Retinal pigment epithelial cell (primary cell): ENCODE measurements at regions not wholly inside any gene's neighbourhood (a gene's known extent, or its start where the extent isn't known, plus 50 kb on each side); places are given as distances from the start of the nearest gene placed in this dataset.

Experiments used
- DNase-seq: peaks from one replicate; pipeline ENCODE4 v3.0.0-alpha.2; 2010; ENCODE audit warnings: low read depth
- H3K4me3 ChIP-seq: 2 replicates; pipeline ENCODE4 v1.5.1; 2011; ENCODE audit warnings: mild to moderate bottlenecking, low read length, control low read depth, moderate library complexity
- TF ChIP-seq, protein P1 (sequence below): conservative IDR thresholded peaks from 2 replicates; pipeline ENCODE4 v1.5.1; 2011; ENCODE audit warnings: low read depth, low read length, control low read depth, inconsistent platforms

DNA sequence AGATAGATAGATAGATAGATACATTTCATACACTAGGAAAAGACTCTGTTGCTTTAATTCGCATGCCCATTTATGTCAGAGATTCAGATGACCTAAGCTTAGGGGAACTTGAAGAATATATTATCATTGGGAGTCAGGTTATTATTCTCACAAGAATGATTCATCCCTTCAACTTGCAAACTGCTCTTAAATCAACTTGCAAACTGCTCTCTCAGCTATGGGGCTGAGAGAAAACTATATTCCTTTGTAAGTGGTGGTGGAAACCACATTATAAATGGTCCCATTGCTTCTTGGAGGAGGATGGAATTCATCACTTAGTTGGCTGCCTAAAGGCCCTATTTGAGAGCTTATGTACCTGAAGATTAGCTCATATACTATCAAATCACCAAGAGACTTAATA is 160.9 kb upstream of the STAC start:
- TF ChIP-seq, protein P1, sequence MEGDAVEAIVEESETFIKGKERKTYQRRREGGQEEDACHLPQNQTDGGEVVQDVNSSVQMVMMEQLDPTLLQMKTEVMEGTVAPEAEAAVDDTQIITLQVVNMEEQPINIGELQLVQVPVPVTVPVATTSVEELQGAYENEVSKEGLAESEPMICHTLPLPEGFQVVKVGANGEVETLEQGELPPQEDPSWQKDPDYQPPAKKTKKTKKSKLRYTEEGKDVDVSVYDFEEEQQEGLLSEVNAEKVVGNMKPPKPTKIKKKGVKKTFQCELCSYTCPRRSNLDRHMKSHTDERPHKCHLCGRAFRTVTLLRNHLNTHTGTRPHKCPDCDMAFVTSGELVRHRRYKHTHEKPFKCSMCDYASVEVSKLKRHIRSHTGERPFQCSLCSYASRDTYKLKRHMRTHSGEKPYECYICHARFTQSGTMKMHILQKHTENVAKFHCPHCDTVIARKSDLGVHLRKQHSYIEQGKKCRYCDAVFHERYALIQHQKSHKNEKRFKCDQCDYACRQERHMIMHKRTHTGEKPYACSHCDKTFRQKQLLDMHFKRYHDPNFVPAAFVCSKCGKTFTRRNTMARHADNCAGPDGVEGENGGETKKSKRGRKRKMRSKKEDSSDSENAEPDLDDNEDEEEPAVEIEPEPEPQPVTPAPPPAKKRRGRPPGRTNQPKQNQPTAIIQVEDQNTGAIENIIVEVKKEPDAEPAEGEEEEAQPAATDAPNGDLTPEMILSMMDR = no peak
- DNase-seq = no peak
- H3K4me3 ChIP-seq = no peak overlapping the region

DNA sequence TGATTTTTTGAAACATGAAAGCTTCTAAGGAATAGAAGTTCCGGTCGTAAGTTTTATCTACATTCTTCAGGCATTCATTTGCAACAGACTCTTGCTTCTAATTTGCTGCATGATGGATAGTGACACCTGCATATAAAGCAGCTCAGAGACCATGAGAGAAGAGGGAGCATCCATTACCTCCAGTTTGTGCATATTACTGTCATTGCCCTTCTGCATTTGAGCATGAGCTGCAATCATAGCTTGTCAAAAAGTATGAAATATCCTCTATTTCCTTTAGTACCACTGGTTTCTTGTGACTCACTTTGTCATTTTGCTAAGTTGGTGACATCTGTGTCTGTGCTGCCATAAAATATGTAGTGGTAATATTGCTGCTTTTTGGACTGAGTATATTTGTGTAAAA is 160.1 kb upstream of the STAC start:
- no peak for DNase-seq
- H3K4me3 ChIP-seq = no peak overlapping the region
- TF ChIP-seq, protein P1 = no peak

DNA sequence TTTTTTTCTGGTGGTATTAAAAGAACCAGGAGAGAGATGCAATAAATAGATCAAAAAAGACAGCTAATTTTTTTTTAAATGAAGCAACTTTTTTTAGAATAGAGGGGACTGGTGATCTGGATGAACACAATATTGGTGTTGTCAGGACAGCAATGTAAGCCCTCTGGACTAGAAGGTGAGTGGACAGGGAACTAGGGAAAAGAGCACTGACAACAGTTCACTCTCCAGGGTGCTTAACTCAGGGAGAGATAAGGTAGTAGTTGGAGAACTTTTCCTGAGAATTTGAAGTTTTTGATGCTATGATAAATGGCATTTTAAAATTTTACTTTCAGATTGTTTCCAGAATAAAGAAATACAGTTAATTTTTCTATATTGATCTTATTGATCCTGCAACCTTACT is 158.3 kb upstream of the STAC start:
- DNase-seq = no peak
- no peak overlapping the region for H3K4me3 ChIP-seq
- TF ChIP-seq, protein P1 = no peak

DNA sequence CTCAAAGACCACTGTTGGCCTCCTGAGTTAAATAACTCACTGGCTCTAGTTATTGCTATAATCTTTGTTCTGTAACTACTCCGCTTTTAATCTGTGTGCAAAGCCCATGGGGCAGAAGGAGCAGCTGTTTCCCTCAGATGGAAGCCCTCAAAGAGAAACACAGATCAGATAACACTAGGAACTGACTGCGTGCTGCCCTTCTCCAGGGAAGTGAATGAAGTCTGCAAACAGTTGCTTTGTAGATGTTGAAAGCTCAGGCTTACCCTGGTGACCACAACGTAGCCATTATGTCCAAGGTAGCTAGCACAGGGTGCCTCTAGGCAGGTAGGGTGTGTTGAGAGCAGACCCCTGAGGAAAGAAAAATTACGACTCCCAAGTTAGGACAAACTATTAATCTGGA is 152.3 kb upstream of the STAC start:
- TF ChIP-seq, protein P1 = no peak
- H3K4me3 ChIP-seq = no peak overlapping the region
- DNase-seq = no peak

- H3K4me3 ChIP-seq = no peak overlapping the region
- DNase-seq = no peak
- TF ChIP-seq, protein P1 = no peak
These were observed 150.8 kb upstream of the STAC start for GRCh38 chr3:36229496-36229895.

- no peak for DNase-seq
- TF ChIP-seq, protein P1 = no peak
- H3K4me3 ChIP-seq = no peak overlapping the region
These were observed 147.4 kb upstream of the STAC start for GRCh38 chr3:36232797-36233489.

GRCh38 chr3:36244728-36245127 is 135.6 kb upstream of the STAC start:
- H3K4me3 ChIP-seq = no peak overlapping the region
- TF ChIP-seq, protein P1 = no peak
- no peak for DNase-seq
